ENCODE measurements at regions not wholly inside any gene's neighbourhood (a gene's known extent, or its start where the extent isn't known, plus 50 kb on each side); places are given as distances from the start of the nearest gene placed in this dataset.
"Not testable (repeated sequence)": the region's sequence is repeated elsewhere in the genome, so short reads cannot be mapped to it uniquely, and the experiment has no call there.

- ATAC-seq (no peak), DNase-seq (ENCODE audit: low read depth, low spot score) (no peak)
- H3K4me3 ChIP-seq (ENCODE audit: low read depth in 2 of 2, low read length in 2 of 2): no peak overlapping the region
- no TSS peak for BruUV-seq (replicated peaks)
- no peaks in the 10 kb centered on the region for H3K36me3 ChIP-seq (ENCODE audit: control insufficient read depth, insufficient read depth, low read length)
- TF ChIP-seq CTCF (IDR thresholded peaks at IDR 0.05) (no peak), SIN3A (IDR thresholded peaks at IDR 0.05; ENCODE audit: borderline replicate concordance, insufficient read depth, low read depth, low read length) (no peak), REST (IDR thresholded peaks at IDR 0.05; ENCODE audit: insufficient read depth in 1 of 2, low read depth in 2 of 2, low read length in 1 of 2) (no peak), POLR2AphosphoS5 (IDR thresholded peaks at IDR 0.05; ENCODE audit: low read depth, low read length) (no peak), TCF7L2 (IDR thresholded peaks at IDR 0.05; ENCODE audit: low read depth, low read length) (no peak)
- H3K4me1 ChIP-seq (ENCODE audit: control insufficient read depth, insufficient read depth, low read length): no peaks in the 10 kb centered on the region
- ChIA-PET CTCF (interaction anchor here (0.6 kb wide), 1 partner anchor 119 kb away, joined by 3 read pairs; no protein-coding TSS in a partner anchor), POLR2A (no interaction called here)
- in situ Hi-C loops (cut with HindIII; ENCODE audit: low pct_unique_long_range_greater_than_20kb, low sequenced_read_pairs): no loop called here
- intact Hi-C loops (cut with micrococcal nuclease; ENCODE audit: unreplicated experiment): no loop called here
- H3K27ac ChIP-seq (ENCODE audit: low read length): no peak overlapping the region
- H3K9me3 ChIP-seq (ENCODE audit: control insufficient read depth, insufficient read depth, low read depth, low read length): no peaks in the 10 kb centered on the region
- H3K27me3 ChIP-seq (ENCODE audit: control insufficient read depth, insufficient read depth, low read length): no peaks in the 10 kb centered on the region
Observed at GRCh38 chr5:6548756-6549285, 84.0 kb downstream of the NSUN2 start.

GRCh38 chr5:6547926-6548519, 84.8 kb downstream of the NSUN2 start:
- DNase-seq (ENCODE audit: low read depth, low spot score); intact Hi-C loops (cut with micrococcal nuclease; ENCODE audit: unreplicated experiment); H3K4me3 ChIP-seq (ENCODE audit: low read depth in 2 of 2, low read length in 2 of 2); H3K27me3 ChIP-seq (ENCODE audit: control insufficient read depth, insufficient read depth, low read length); H3K9me3 ChIP-seq (ENCODE audit: control insufficient read depth, insufficient read depth, low read depth, low read length); H3K27ac ChIP-seq (ENCODE audit: low read length); BruUV-seq (replicated peaks); in situ Hi-C loops (cut with HindIII; ENCODE audit: low pct_unique_long_range_greater_than_20kb, low sequenced_read_pairs); ATAC-seq; POLR2A ChIA-PET; H3K4me1 ChIP-seq (ENCODE audit: control insufficient read depth, insufficient read depth, low read length); H3K36me3 ChIP-seq (ENCODE audit: control insufficient read depth, insufficient read depth, low read length); CTCF ChIA-PET: not testable (repeated sequence)

- ChIA-PET POLR2A (no interaction called here), CTCF (no interaction called here)
- Histone ChIP-seq H3K27me3 (ENCODE audit: control insufficient read depth, insufficient read depth, low read length) (no peaks in the 10 kb centered on the region), H3K9me3 (ENCODE audit: control insufficient read depth, insufficient read depth, low read depth, low read length) (no peaks in the 10 kb centered on the region), H3K4me1 (ENCODE audit: control insufficient read depth, insufficient read depth, low read length) (no peaks in the 10 kb centered on the region), H3K27ac (ENCODE audit: low read length) (no peak overlapping the region), H3K36me3 (ENCODE audit: control insufficient read depth, insufficient read depth, low read length) (no peaks in the 10 kb centered on the region), H3K4me3 (ENCODE audit: low read depth in 2 of 2, low read length in 2 of 2) (no peak overlapping the region)
- TF ChIP-seq TCF7L2 (IDR thresholded peaks at IDR 0.05; ENCODE audit: low read depth, low read length) (no peak), REST (IDR thresholded peaks at IDR 0.05; ENCODE audit: insufficient read depth in 1 of 2, low read depth in 2 of 2, low read length in 1 of 2) (no peak), POLR2AphosphoS5 (IDR thresholded peaks at IDR 0.05; ENCODE audit: low read depth, low read length) (no peak), SIN3A (IDR thresholded peaks at IDR 0.05; ENCODE audit: borderline replicate concordance, insufficient read depth, low read depth, low read length) (no peak), CTCF (IDR thresholded peaks at IDR 0.05) (no peak)
- ATAC-seq (no peak), DNase-seq (ENCODE audit: low read depth, low spot score) (no peak)
- in situ Hi-C loops (cut with HindIII; ENCODE audit: low pct_unique_long_range_greater_than_20kb, low sequenced_read_pairs): no loop called here
- BruUV-seq (replicated peaks): no TSS peak
- intact Hi-C loops (cut with micrococcal nuclease; ENCODE audit: unreplicated experiment): no loop called here
Observed at GRCh38 chr5:6547498-6547897, 85.3 kb downstream of the NSUN2 start.

Measured in Panc1 (cell line).